ENCODE measurements at regions not wholly inside any gene's neighbourhood (a gene's known extent, or its start where the extent isn't known, plus 50 kb on each side); places are given as distances from the start of the nearest gene placed in this dataset.

GRCh38 chr13:78029901-78030300 is 111.3 kb upstream of the EDNRB start:
- DNase-seq (ENCODE audit: low spot score), result peak; percentile 9
- no peak overlapping the region for H3K4me2 ChIP-seq (ENCODE audit: insufficient read depth, low read length, poor library complexity, severe bottlenecking)

GRCh38 chr13:78028960-78029359 is 110.3 kb upstream of the EDNRB start:
- H3K18ac ChIP-seq (ENCODE audit: low read length), result no peak overlapping the region
- DNase-seq (ENCODE audit: low spot score), result no peak
- no peak overlapping the region for H3K14ac ChIP-seq (ENCODE audit: low read length)
- no peak overlapping the region for H2BK15ac ChIP-seq (ENCODE audit: low read length)
- H3K27ac ChIP-seq (replicated peaks; ENCODE audit: low read length), result no peak overlapping the region
- H3K36me3 ChIP-seq (replicated peaks in 1 of 2; ENCODE audit: control insufficient read depth in 2 of 2, insufficient read depth in 2 of 2, low read length in 2 of 2), result no peaks in the 10 kb centered on the region
- H3K23ac ChIP-seq (ENCODE audit: low read depth, low read length, poor library complexity), result no peak overlapping the region
- no peak overlapping the region for H2BK120ac ChIP-seq (ENCODE audit: low read depth, low read length)
- no peak overlapping the region for H2BK12ac ChIP-seq (ENCODE audit: low read length)
- no CpG with 5 or more reads among the region's 1 CpG for WGBS, 2 donors (ENCODE audit: extremely low coverage in 2 of 2, insufficient read length in 2 of 2, insufficient replicate concordance in 1 of 2)
- no peak overlapping the region for H4K8ac ChIP-seq (ENCODE audit: low read depth, low read length)
- no peak overlapping the region for H3K4me3 ChIP-seq (ENCODE audit: low read length in 2 of 2)
- H2AFZ ChIP-seq (ENCODE audit: low read length), result no peak overlapping the region
- no peak overlapping the region for H3K9ac ChIP-seq (ENCODE audit: low read depth, low read length, poor library complexity)
- H3K27me3 ChIP-seq (ENCODE audit: control insufficient read depth in 3 of 3, insufficient read depth in 3 of 3, low read depth in 1 of 3, low read length in 3 of 3), result peaks cover 0 to 11% (median 0%) of the 10 kb centered on the region in 3 experiments
- no peak overlapping the region for H4K91ac ChIP-seq (ENCODE audit: low read depth, low read length, poor library complexity)
- no peak overlapping the region for H2BK5ac ChIP-seq (ENCODE audit: low read length)
- H2AK5ac ChIP-seq (ENCODE audit: low read depth, low read length), result no peak overlapping the region
- no peak overlapping the region for H3K4me2 ChIP-seq (ENCODE audit: insufficient read depth, low read length, poor library complexity, severe bottlenecking)
- no peak overlapping the region for H3K4ac ChIP-seq (ENCODE audit: low read length)
- H3K4me1 ChIP-seq (ENCODE audit: control insufficient read depth in 2 of 2, insufficient read depth in 1 of 2, low read depth in 1 of 2, low read length in 2 of 2), result peaks cover 3 to 28% of the 10 kb centered on the region in 2 donors
- H3K79me1 ChIP-seq (ENCODE audit: low read depth, low read length), result no peaks in the 10 kb centered on the region
- peaks cover 0 to 14% of the 10 kb centered on the region in 2 donors for H3K9me3 ChIP-seq (replicated peaks in 1 of 2; ENCODE audit: control insufficient read depth in 2 of 2, insufficient read depth in 1 of 2, low read depth in 1 of 2, low read length in 2 of 2)

More at GRCh38 chr13:78029901-78030300, 111.3 kb upstream of the EDNRB start:
- Histone ChIP-seq H3K36me3 (replicated peaks in 1 of 2; ENCODE audit: control insufficient read depth in 2 of 2, insufficient read depth in 2 of 2, low read length in 2 of 2) (no peaks in the 10 kb centered on the region), H3K23ac (ENCODE audit: low read depth, low read length, poor library complexity) (no peak overlapping the region), H2BK120ac (ENCODE audit: low read depth, low read length) (no peak overlapping the region), H2BK5ac (ENCODE audit: low read length) (no peak overlapping the region), H3K4ac (ENCODE audit: low read length) (no peak overlapping the region), H2AFZ (ENCODE audit: low read length) (no peak overlapping the region), H3K9me3 (replicated peaks in 1 of 2; ENCODE audit: control insufficient read depth in 2 of 2, insufficient read depth in 1 of 2, low read depth in 1 of 2, low read length in 2 of 2) (peaks cover 0 to 14% of the 10 kb centered on the region in 2 donors), H3K79me1 (ENCODE audit: low read depth, low read length) (no peaks in the 10 kb centered on the region), H3K14ac (ENCODE audit: low read length) (no peak overlapping the region), H3K4me1 (ENCODE audit: control insufficient read depth in 2 of 2, insufficient read depth in 1 of 2, low read depth in 1 of 2, low read length in 2 of 2) (peaks cover 3 to 28% of the 10 kb centered on the region in 2 donors), H2BK15ac (ENCODE audit: low read length) (no peak overlapping the region), H4K8ac (ENCODE audit: low read depth, low read length) (no peak overlapping the region), H3K27me3 (ENCODE audit: control insufficient read depth in 3 of 3, insufficient read depth in 3 of 3, low read depth in 1 of 3, low read length in 3 of 3) (peaks cover 0 to 11% (median 0%) of the 10 kb centered on the region in 3 experiments), H2BK12ac (ENCODE audit: low read length) (no peak overlapping the region), H2AK5ac (ENCODE audit: low read depth, low read length) (no peak overlapping the region), H3K27ac (replicated peaks; ENCODE audit: low read length) (peak overlapping the region; percentile 51), H3K18ac (ENCODE audit: low read length) (no peak overlapping the region), H3K9ac (ENCODE audit: low read depth, low read length, poor library complexity) (no peak overlapping the region), H3K4me3 (ENCODE audit: low read length in 2 of 2) (no peak overlapping the region), H4K91ac (ENCODE audit: low read depth, low read length, poor library complexity) (no peak overlapping the region)
- no CpG with 5 or more reads among the region's 6 CpGs for WGBS, 2 donors (ENCODE audit: extremely low coverage in 2 of 2, insufficient read length in 2 of 2, insufficient replicate concordance in 1 of 2)

- H3K18ac ChIP-seq (ENCODE audit: low read length), result no peak overlapping the region
- no peak overlapping the region for H2BK5ac ChIP-seq (ENCODE audit: low read length)
- H3K9ac ChIP-seq (ENCODE audit: low read depth, low read length, poor library complexity), result no peak overlapping the region
- peaks cover 5 to 26% of the 10 kb centered on the region in 2 donors for H3K4me1 ChIP-seq (ENCODE audit: control insufficient read depth in 2 of 2, insufficient read depth in 1 of 2, low read depth in 1 of 2, low read length in 2 of 2)
- H3K9me3 ChIP-seq (replicated peaks in 1 of 2; ENCODE audit: control insufficient read depth in 2 of 2, insufficient read depth in 1 of 2, low read depth in 1 of 2, low read length in 2 of 2), result peaks cover 0 to 12% of the 10 kb centered on the region in 2 donors
- no peak overlapping the region for H2BK120ac ChIP-seq (ENCODE audit: low read depth, low read length)
- H3K23ac ChIP-seq (ENCODE audit: low read depth, low read length, poor library complexity), result no peak overlapping the region
- no peaks in the 10 kb centered on the region for H3K36me3 ChIP-seq (replicated peaks in 1 of 2; ENCODE audit: control insufficient read depth in 2 of 2, insufficient read depth in 2 of 2, low read length in 2 of 2)
- no peak overlapping the region for H3K27ac ChIP-seq (replicated peaks; ENCODE audit: low read length)
- H2AFZ ChIP-seq (ENCODE audit: low read length), result no peak overlapping the region
- no peak for DNase-seq (ENCODE audit: low spot score)
- no peak overlapping the region for H4K8ac ChIP-seq (ENCODE audit: low read depth, low read length)
- no peak overlapping the region for H4K91ac ChIP-seq (ENCODE audit: low read depth, low read length, poor library complexity)
- H3K4me3 ChIP-seq (ENCODE audit: low read length in 2 of 2), result no peak overlapping the region
- peaks cover 0 to 25% (median 0%) of the 10 kb centered on the region in 3 experiments for H3K27me3 ChIP-seq (ENCODE audit: control insufficient read depth in 3 of 3, insufficient read depth in 3 of 3, low read depth in 1 of 3, low read length in 3 of 3)
- no peak overlapping the region for H2AK5ac ChIP-seq (ENCODE audit: low read depth, low read length)
- no peak overlapping the region for H3K4ac ChIP-seq (ENCODE audit: low read length)
- no peak overlapping the region for H3K4me2 ChIP-seq (ENCODE audit: insufficient read depth, low read length, poor library complexity, severe bottlenecking)
- no peak overlapping the region for H2BK12ac ChIP-seq (ENCODE audit: low read length)
- no peak overlapping the region for H3K14ac ChIP-seq (ENCODE audit: low read length)
- H2BK15ac ChIP-seq (ENCODE audit: low read length), result no peak overlapping the region
- no peaks in the 10 kb centered on the region for H3K79me1 ChIP-seq (ENCODE audit: low read depth, low read length)
Observed at GRCh38 chr13:78024996-78025395, 106.4 kb upstream of the EDNRB start.

- no peak for DNase-seq (ENCODE audit: low spot score)
- no peak overlapping the region for H3K4me3 ChIP-seq (ENCODE audit: low read length in 2 of 2)
- no peak overlapping the region for H3K4me2 ChIP-seq (ENCODE audit: insufficient read depth, low read length, poor library complexity, severe bottlenecking)
- no peak overlapping the region for H4K8ac ChIP-seq (ENCODE audit: low read depth, low read length)
- no peak overlapping the region for H3K14ac ChIP-seq (ENCODE audit: low read length)
- WGBS, 2 donors (ENCODE audit: extremely low coverage in 2 of 2, insufficient read length in 2 of 2, insufficient replicate concordance in 1 of 2), result no CpG with 5 or more reads among the region's 2 CpGs
- no peak overlapping the region for H2AK5ac ChIP-seq (ENCODE audit: low read depth, low read length)
- no peak overlapping the region for H2BK120ac ChIP-seq (ENCODE audit: low read depth, low read length)
- no peaks in the 10 kb centered on the region for H3K36me3 ChIP-seq (replicated peaks in 1 of 2; ENCODE audit: control insufficient read depth in 2 of 2, insufficient read depth in 2 of 2, low read length in 2 of 2)
- H3K9me3 ChIP-seq (replicated peaks in 1 of 2; ENCODE audit: control insufficient read depth in 2 of 2, insufficient read depth in 1 of 2, low read depth in 1 of 2, low read length in 2 of 2), result peaks cover 0 to 23% of the 10 kb centered on the region in 2 donors
- no peak overlapping the region for H2BK5ac ChIP-seq (ENCODE audit: low read length)
- peaks cover 3 to 12% of the 10 kb centered on the region in 2 donors for H3K4me1 ChIP-seq (ENCODE audit: control insufficient read depth in 2 of 2, insufficient read depth in 1 of 2, low read depth in 1 of 2, low read length in 2 of 2)
- H4K91ac ChIP-seq (ENCODE audit: low read depth, low read length, poor library complexity), result no peak overlapping the region
- H3K4ac ChIP-seq (ENCODE audit: low read length), result no peak overlapping the region
- H3K27me3 ChIP-seq (ENCODE audit: control insufficient read depth in 3 of 3, insufficient read depth in 3 of 3, low read depth in 1 of 3, low read length in 3 of 3), result peaks cover 0 to 47% (median 0%) of the 10 kb centered on the region in 3 experiments
- no peak overlapping the region for H3K9ac ChIP-seq (ENCODE audit: low read depth, low read length, poor library complexity)
- no peak overlapping the region for H3K27ac ChIP-seq (replicated peaks; ENCODE audit: low read length)
- no peaks in the 10 kb centered on the region for H3K79me1 ChIP-seq (ENCODE audit: low read depth, low read length)
- peak overlapping the region; percentile 33 for H2AFZ ChIP-seq (ENCODE audit: low read length)
- H3K18ac ChIP-seq (ENCODE audit: low read length), result no peak overlapping the region
- no peak overlapping the region for H2BK15ac ChIP-seq (ENCODE audit: low read length)
- H3K23ac ChIP-seq (ENCODE audit: low read depth, low read length, poor library complexity), result no peak overlapping the region
- H2BK12ac ChIP-seq (ENCODE audit: low read length), result no peak overlapping the region
Observed at GRCh38 chr13:78022164-78022877, 103.7 kb upstream of the EDNRB start.
